Ammon's horn (tissue), 1 donor: ENCODE measurements at regions not wholly inside any gene's neighbourhood (a gene's known extent, or its start where the extent isn't known, plus 50 kb on each side); places are given as distances from the start of the nearest gene placed in this dataset.

Experiments used
- DNase-seq: peaks from one replicate; pipeline ENCODE4 v3.0.0-alpha.2; 2016; ENCODE audit warnings: low spot score

GRCh38 chr20:56800088-56800487, 171.0 kb downstream of the TFAP2C start:
- no peak for DNase-seq

DNA sequence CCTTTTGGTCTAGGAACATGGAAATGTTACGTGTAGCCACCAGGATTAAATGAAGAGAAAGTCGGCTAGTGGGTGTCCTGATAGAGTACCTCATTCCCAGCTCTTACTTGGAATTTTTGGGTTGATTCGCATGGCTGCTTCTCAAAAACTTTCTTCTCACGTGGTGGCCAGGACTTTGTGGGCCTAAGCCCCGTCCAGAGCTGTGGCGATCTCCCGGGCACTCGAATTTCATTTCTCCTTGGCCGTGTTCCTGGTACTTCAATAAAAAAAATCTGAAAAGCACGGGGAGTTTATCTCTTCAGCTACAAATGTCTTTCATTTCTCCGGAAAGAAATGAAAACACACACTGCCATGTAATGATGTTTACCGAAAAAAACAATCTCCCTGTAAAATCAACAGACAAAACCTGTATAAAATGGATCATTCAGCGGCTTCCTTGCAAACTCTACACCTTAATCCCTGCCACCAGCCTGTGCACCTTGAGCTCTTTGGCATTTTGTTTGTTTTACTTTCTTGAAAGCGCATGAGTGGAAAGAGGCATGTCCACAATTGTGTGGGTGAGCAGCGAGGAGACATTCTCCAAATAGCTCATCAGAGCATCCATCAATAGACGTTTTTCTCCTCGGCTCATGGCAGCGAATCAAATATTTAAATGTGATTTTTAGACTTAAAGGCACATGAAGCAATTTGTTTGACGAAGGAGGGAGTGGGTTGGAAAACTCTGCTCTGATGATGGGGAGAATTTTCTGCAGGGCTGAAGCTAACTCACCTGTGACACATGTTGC, 173.1 kb downstream of the TFAP2C start:
- DNase-seq, result no peak

- no peak for DNase-seq
These were observed 173.7 kb downstream of the TFAP2C start for GRCh38 chr20:56802805-56803204.

GRCh38 chr20:56805313-56805712, 176.2 kb downstream of the TFAP2C start:
- DNase-seq, result no peak

DNA sequence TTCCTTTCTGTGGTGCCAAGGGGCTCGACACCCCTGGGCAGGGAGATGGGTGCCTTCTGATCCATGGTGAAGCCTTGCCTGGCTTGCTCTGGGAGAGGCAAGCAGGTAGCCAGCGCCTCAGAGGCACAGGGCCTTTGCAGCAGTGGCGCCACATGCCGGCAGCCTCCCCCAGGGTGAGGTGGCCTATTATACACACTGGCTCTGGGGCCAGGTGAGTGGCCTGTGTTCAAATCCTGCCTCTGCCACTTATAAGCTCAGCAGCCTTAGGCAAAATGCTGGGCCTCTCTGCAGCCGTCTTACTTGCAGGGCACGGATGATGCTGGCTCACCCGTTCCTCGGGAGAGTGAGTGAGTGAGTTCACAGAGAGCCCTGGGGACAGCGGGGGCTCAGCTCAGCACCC, 176.9 kb downstream of the TFAP2C start:
- DNase-seq, result no peak

- peak; percentile 38 for DNase-seq
These were observed 177.9 kb downstream of the TFAP2C start for GRCh38 chr20:56806952-56807517.

DNA sequence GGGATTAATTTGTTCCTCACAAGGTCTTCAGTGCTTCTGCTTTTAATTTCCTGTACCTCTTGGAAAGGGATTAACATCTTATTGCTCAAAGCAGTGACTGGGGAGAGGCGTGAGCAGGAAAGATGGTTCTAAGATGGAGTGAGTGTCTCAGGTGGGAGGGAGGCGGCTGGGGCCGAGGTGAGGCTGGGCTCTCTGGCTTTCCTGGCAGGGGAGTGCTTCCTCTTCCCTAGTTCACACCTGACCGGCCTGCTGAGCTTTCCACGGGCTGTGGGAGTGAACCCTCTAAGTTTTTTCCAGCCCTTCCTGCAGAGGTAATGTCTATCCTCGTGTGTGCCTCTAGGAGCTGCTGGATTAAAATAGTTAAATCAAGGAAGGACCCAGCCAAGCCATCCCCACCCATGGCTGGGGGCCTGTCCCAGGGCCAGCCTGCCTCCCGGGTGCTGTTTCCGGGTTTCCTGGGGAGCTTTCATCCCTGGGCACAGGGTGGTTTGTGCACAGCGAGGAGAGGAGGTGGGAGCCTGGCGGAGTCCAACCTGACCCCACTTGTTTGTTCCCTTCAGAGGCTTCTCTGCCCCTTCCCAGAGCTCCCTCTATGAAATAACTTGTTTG, 179.1 kb downstream of the TFAP2C start:
- DNase-seq, result no peak

- DNase-seq, result no peak
These were observed 179.6 kb downstream of the TFAP2C start for GRCh38 chr20:56808732-56809131.

- DNase-seq, result no peak
These were observed 180.6 kb downstream of the TFAP2C start for GRCh38 chr20:56809668-56810067.

DNA sequence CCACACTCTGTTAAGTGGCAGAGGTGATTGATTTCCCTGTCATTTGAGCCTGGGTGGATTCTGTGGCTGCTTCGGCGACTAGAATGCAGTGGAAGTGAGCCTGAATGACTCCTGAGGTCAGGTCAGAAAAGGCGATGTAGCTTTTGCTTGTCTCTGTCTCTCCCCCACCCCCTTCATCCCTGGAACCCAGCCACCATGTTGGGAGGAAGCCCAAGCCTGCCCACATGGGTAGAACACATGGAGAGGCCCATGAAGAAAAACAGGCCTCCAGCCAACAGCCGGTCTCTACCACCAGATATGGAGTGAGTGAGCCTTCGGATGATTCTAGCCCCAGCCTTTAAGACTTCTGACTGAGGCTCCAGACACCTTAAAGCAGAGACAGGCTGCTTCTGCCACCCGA, 181.0 kb downstream of the TFAP2C start:
- DNase-seq, result no peak

GRCh38 chr20:56815796-56816195, 186.7 kb downstream of the TFAP2C start:
- DNase-seq, result no peak

- no peak for DNase-seq
These were observed 187.2 kb downstream of the TFAP2C start for GRCh38 chr20:56816349-56816748.

DNA sequence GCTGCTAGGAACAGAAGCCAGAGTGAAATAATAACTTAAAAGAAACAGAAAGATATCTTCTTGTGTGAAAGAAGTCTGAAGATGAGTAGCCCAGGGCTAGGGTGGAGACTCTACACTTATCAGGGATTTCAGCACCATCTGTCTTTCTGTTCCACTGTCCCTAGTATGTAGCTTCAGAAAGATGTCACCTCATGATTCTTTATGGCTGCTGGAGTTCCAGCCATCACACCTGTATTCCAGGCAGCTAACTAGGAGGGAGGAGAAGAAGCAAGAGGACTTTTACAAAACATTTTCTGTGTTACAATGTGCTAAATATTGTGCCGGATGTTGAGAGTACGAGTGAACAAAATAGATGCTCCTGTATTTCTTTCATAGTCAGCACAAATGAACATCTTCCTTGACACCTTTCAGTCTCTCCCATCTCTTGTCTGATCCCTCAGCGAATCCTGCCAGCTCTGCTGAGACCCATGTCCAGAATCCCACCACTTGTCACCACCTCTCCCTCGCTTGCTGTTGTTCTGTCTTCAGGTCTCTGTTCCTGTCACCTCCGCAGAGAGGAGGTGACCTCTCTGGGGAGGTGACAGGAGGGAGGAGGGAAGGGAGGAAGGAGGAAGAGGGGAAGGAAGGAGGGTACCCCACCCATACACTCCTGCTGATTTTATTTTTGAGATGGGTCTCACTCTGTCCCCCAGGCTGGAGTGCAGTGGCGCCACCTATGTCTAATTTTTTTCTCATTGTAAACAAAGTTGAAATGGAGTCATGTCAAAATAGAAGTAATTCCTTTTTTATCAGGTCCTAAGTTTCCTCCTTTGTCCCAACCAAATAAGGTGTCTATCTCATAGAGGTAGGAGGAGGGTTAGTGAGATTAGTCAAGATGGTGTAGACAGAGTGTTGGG, 188.9 kb downstream of the TFAP2C start:
- no peak for DNase-seq

DNA sequence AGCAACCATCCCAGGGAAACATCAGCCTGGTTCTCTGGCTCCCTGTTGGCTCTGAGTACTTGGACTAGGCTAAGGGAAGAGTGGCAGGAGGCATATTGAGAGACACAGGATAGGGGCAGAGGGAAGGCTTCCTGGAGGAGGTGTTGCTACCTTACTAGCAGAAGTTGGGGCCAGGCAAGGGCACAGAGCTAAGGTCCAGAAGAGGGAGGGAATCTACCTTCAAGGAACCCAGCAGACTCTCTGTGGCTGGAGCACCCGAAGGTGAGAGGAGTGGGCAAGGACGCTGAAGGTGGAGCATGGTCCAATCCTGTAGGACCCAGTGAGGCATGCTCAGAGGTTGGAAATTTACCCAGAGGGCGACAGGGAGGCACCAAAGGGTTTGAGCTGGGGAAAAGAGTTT, 191.9 kb downstream of the TFAP2C start:
- no peak for DNase-seq

GRCh38 chr20:56826306-56826704, 197.2 kb downstream of the TFAP2C start:
- DNase-seq, result no peak

DNA sequence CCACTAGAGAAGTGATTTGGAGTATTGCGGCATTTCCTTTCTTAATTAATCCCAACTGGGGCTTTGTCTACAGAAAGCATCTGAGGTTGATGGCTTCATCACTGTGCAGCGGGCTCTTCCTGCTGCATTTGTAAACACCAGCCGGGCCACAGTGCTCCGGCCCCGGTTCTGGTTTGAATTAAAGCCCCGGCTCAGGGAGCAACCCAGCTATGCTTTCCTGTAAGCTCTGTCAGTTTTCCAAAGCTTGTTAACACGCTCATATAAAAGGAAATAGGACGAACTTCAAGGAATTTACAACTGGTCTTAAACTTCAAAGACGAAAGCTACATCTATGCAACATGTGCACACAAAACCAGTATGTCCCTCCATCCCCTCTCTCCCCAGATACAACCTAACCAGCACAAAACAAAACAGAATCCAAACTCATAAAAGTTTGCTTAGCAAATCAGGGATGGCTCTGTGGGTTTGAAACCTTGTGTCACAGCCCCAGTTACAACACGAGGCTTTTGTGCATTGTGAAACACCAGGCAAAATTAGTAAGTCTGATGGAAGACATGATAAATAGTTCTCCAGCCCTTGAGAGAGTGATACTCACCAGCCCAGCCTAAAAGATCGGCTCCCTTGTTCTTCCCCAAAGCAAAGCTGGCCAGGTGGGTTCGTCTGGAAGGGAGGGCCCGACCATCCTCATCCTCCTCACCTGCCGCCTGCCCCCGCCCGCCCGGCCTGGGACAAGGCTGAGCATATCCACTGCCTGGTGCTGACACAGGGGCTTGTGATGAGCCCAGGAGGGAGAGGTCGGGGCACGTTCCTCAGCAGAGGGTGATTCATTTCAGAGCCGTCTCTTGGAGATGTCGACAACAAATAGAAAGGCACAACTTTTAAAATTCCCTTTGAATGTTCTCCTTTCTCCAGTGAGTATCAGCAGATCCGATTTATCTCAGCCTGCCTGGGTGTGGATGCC, 197.9 kb downstream of the TFAP2C start:
- no peak for DNase-seq

- no peak for DNase-seq
These were observed 198.7 kb downstream of the TFAP2C start for GRCh38 chr20:56827763-56828162.

DNA sequence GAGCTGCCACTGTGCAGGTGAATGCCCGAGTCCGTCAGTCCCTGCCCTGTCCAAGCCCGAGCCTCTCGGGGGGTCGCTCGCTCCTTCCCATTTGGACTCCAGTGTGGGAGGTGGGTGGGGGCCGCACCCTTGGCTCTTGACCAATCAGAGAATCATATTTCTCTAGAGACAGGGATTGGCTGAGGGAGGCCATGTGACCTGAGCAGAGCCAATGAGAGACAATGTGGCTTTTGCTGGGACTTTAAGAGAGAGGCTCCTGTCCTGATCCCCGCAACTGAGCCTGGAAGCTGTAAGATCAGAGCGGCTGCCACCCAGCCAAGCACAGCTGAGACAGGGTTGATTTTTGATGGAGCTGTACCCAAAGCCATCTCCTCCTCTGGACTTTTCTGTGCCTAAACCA, 199.3 kb downstream of the TFAP2C start:
- DNase-seq, result no peak

DNA sequence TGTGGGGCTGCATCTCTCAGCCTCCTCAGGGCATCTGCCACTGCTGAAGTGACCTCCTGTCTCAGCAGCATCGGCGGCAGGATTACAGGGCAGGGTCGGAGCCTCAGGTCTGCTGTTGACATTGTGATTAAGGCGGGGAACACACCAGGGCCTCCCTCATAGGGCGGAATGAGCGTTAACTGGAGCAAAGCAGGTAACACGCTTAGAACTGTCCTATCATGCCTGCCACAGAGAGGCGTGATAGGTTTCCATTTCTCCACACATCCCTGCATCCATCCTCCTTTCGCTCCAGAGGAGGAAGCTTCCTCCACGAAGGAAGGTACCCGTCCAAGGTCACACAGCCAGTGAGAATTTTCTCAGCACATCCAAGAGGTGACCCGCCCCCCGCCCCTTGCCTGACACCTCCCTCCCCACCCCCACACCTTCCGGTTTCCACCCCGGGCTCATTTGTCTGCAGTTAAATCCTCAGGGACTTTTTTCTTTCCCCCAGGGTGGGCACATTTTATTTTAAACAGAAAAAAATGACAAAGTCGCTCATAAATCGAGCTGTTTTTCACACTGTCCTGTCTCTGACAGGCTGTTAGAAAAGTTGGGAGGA, 200.8 kb downstream of the TFAP2C start:
- no peak for DNase-seq

- DNase-seq, result no peak
These were observed 202.7 kb downstream of the TFAP2C start for GRCh38 chr20:56831795-56832194.

DNA sequence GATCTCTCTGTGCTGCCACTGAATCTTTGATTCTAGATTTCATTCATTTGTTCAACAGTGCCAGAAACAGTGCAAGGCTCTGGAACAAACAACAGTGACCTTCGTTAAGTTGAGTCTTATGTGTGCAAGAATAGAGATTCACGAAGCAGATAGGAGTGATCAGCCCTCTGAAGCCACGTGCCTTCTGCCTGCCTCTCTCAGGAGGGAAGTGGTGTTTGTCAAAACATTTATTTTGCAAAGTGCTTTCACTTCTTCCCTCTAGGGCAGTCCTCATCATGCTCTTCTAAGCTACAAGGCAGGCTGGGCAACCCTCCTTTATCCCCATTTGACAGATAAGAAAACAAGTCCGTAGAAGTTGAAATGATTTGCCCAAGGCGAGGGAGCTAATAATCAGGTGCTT, 204.3 kb downstream of the TFAP2C start:
- DNase-seq, result no peak
